GM10248 (cell line): ENCODE measurements at regions not wholly inside any gene's neighbourhood (a gene's known extent, or its start where the extent isn't known, plus 50 kb on each side); places are given as distances from the start of the nearest gene placed in this dataset.

Experiments used
- CTCF ChIA-PET: fragments of 300-600 bp; sonication (Branson Sonifier 250); formaldehyde crosslinking; extraction: SDS; loops from one replicate; lab custom pipeline; 2021; ENCODE audit warnings: antibody characterized with exemption; lab: Yijun Ruan, JAX
- POLR2A ChIA-PET: fragments of 350-650 bp; sonication (Branson Sonifier 250); formaldehyde crosslinking; extraction: SDS; loops from one replicate; lab custom pipeline; 2020; ENCODE audit warnings: antibody characterized with exemption; lab: Yijun Ruan, JAX
- DNase-seq: peaks from one replicate; pipeline ENCODE4 v3.0.0; 2012; ENCODE audit errors: extremely low spot score
- CTCF ChIP-seq: IDR thresholded peaks from 2 replicates; pipeline ENCODE4 v1.5.1; 2012; ENCODE audit warnings: mild to moderate bottlenecking, low read depth; ENCODE audit errors: extremely low read depth, missing control alignments, control extremely low read depth

DNA sequence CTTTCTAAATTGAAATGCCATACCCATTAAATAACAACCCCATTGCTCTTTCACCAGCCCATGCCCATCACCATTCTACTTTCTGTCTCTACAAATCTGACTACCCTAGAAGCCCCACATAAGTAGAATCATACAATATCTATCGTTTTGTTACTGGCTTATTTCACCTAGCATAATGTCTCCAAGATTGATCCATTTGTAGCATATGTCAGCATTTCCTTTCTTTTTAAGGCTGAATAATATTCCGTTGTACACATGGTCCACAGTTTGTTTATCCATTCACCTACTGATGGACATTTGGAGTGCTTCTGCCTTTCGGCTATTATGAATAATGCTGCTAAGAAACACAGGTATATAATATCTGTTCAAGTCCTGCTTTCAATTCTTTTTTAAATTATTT is 393.1 kb upstream of the SOX9 start:
- POLR2A ChIA-PET, result no interaction called here
- CTCF ChIA-PET, result no interaction called here
- DNase-seq, result no peak
- TF ChIP-seq CTCF, result no peak

GRCh38 chr17:71730871-71731270 is 389.9 kb upstream of the SOX9 start:
- DNase-seq, result no peak
- ChIA-PET CTCF (no interaction called here), POLR2A (no interaction called here)
- TF ChIP-seq CTCF, result no peak

DNA sequence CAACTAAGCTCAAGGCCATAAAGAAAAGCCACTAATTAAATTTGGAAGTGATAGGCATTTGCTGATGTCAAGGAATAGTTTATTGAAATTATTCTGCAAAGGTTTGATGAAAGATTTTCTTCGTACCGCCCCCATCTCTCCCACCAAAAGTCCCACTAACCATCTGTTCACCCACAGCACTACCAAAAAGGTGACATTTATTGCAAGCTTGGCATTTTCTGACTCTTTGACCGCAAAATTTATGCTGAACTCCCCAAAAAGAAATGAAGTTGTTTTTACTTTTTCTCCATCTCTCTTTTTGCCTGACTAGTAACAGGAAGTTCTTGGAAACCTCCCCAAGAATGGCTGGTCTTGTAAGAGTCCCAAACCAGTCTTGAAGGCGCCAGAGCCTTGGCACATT is 384.9 kb upstream of the SOX9 start:
- ChIA-PET POLR2A (no interaction called here), CTCF (interaction anchor here (0.9 to 1.1 kb wide), 2 partner anchors 10 kb away, joined by 3 read pairs; no protein-coding TSS in a partner anchor)
- DNase-seq, result no peak
- TF ChIP-seq CTCF, result no peak

- ChIA-PET CTCF (no interaction called here), POLR2A (no interaction called here)
- TF ChIP-seq CTCF, result no peak
- DNase-seq, result no peak
Observed at GRCh38 chr17:71740866-71741265, 380.0 kb upstream of the SOX9 start.

DNA sequence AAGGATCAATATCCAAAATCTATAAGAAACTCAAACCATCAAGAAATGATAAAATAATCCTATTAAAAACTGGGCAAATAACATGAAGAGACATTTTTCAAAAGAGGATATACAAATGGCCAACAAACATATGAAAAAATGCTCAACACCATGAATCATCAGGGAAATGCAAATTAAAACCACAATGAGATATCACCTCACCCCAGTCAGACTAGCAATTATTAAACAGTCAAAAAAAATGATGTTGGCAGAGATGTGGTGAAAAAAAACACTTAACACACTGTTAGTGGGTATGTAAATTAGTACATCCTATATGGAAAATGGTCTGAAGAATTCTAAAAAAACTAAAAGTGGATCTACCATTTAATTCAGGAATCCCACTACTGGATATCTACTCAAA is 379.0 kb upstream of the SOX9 start:
- ChIA-PET POLR2A (no interaction called here), CTCF (no interaction called here)
- no peak for TF ChIP-seq CTCF
- no peak for DNase-seq

- ChIA-PET POLR2A (no interaction called here), CTCF (interaction anchor here (0.9 to 1.6 kb wide), 2 partner anchors 10 to 21 kb away, joined by 3 to 8 read pairs; no protein-coding TSS in a partner anchor)
- no peak for TF ChIP-seq CTCF
- DNase-seq, result no peak
Observed at GRCh38 chr17:71748872-71749271, 371.9 kb upstream of the SOX9 start.

DNA sequence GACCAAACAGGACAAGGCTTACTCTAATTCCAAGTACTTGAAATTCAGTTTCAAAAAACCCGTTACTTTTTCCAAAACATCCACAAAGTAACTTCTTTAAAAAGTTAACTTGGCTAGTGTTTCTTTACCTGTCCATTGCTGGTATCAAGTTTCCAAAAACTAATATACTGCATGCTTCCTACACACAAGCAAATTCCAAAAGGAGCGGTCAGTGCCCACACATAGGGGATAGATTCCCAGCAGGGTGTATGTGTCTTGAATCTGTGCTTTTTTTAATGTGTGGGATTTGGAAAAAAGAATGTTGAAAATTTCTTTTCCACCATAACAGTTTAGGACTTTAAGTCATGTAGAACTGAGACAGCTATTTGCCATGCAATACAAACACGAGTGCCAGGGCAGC is 367.8 kb upstream of the SOX9 start:
- POLR2A ChIA-PET, result no interaction called here
- no peak for DNase-seq
- no peak for TF ChIP-seq CTCF
- CTCF ChIA-PET, result no interaction called here
